Fibroblast of gingiva (primary cell): ENCODE measurements at regions not wholly inside any gene's neighbourhood (a gene's known extent, or its start where the extent isn't known, plus 50 kb on each side); places are given as distances from the start of the nearest gene placed in this dataset.

ENCODE experiments used
- DNase-seq: peaks from one replicate; pipeline ENCODE4 v3.0.0-alpha.2; 2011; ENCODE audit warnings: low read depth

DNA sequence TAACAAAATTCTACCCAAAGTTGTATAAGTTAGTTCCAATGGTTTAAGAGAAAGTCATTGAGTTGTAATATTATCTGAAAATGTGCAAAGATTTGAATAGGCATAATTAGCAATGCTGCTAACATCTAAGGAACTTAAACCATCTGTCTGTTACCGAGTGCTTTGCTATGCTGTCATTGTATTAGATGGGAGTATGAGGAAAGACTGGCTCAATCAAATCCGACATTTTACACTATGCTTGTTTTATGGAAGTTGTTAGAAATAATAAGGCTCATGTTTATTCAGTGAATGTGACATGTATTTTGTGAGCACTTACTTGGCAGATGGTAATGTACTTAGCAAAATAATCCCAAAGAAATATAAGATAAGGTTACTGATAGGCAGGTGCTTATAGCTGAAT lies 1715.1 kb downstream of the PCDH7 start:
- DNase-seq = no peak

DNA sequence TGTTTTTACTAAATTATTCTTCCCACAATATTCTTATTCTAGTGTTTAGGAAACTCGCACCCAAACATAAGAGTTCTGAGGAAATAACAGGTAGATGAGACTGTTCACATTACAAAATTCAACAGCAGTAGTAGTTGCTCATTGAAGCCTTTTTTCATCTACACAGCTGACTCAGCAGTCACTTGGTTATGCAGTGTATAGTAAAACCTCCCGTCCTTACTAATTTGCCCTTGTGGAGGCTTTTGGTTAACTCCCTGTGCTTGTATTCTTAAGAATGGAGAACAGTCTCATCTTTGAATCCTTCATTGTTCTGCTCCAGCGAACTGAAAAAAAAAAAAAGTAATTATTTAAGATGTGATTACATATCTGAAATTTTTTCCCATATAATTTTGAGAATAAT lies 1716.6 kb downstream of the PCDH7 start:
- no peak for DNase-seq

DNA sequence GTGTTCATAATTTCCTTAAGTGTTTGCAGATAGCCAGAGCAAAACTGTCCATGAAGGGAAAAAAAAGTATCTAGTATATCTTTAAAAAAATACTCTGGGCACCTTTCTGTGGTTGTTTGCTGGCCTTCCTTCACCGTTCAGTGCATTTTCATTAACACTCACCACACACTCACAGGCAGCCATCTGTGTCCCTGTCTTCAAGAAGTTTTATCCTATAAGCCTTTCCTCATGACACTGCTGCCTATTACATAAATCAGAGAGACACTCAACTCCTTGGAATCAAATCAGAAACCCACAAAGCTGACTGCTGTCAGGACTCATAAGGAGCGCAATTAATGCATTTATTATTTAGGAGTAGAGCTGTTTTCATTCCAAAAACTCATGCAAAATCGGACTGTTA lies 1720.2 kb downstream of the PCDH7 start:
- no peak for DNase-seq

DNA sequence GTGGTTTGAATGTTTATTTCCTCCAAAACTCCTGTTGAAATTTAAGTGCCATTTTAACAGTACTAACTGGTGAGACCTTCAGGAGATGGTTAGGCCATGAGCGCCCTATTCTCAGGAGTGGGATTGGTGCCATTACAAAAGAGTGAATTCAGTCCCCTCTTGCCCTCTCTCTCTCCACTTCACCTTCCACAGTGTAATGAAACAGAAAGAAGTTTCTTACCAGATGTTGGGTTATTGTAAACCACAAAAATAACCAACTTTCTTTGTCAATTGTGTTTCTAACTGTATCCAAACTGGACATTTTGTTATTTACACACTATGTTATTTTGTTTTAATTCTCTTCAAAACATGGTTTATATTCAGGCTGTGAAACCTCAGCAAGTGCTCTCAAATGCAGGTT lies 1734.3 kb downstream of the PCDH7 start:
- no peak for DNase-seq

DNA sequence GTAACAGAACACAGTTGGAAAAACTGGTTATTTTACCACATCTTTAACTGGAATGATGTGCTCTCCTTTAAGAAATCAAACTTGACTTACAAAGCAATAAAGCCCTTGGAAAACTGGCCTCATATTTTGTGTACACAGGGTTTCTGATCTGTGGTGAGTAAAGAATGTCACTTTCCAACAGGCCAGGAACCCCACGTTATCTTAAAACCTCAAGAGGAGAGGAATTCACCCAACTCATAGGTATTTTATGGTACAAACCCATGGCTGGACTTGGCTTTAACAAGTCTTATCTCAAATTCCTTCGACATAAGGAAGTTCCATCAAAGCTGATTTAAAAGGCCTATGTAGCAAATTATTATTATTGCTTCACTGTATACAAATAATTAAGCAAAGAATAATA lies 1735.1 kb downstream of the PCDH7 start:
- DNase-seq = no peak

DNA sequence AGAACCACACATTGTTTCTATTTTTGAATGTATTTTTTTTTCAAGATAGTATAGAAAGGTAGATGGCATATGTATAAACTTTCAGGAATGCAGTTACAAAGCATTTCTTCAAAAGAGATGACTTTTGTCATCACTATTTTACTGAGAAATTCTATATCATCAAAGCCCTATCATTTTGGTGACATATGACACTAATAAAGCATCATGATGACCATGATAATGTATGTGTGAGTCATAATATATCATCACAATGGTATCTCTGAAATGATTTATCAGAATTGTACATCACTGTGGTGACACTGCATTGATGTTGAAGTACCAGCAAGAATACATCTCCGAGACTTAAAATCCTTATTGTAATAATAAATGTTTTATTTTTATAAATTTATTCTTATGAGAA lies 1740.8 kb downstream of the PCDH7 start:
- DNase-seq = no peak

DNA sequence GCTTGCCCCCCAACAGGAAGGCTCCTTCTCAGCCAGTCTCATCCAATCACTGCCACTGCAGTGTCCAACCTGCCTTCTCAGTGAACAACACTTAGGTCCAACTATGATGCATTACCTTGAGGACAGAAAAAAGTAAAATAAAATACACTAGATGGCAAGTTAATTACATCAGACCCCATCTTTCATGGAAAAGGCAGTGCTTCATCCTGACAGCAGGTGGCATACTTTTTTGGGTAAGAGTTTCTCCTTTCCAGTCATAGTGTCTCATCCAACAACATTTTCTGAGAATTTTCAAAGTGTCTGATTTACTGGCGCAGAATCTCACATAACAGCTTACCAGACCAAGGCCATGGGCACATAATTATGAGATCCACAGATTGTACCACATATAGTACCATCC lies 1742.8 kb downstream of the PCDH7 start:
- peak; percentile 3 for DNase-seq

DNA sequence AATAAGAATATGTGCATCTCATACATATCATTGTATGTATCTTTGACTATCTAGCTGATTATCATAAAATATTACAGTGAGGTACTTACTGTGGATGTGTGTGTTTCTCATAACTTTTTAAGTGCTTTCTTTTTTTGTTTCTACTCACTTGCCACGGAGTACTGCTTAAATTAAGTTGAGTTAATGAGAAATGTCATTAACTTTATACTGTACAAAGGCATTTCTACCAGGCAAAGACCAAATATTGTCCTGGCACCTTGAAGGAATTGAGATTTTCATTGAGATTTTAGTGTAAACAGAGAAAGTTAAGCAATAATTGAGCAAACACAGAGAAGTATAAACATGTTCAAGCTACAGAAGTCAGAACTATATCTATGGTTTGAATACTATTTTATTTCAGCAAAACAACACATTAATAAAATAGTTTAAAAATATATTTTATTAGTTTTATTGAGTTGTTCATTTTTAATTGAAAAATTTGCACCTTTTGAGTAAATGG lies 1750.0 kb downstream of the PCDH7 start:
- DNase-seq = no peak

DNA sequence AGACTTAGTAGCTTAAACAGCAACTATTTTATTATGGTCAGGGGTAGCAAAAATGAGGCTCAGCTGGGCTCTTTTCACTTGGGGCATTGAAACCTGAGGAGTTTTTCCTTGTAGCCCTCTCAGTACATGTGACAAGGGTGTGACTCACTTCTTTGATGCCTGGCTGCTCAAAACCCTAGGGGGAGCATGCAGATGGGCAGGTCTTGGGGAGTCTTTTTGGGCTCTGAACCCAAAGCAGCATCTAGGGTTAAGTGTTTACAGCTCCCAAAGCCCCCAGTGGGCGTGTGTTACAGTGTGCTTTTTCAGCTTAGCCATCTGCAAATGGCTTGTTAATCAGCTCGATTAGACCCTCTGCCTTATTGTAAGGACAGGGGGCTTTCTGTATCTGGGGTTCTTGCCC lies 1752.7 kb downstream of the PCDH7 start:
- DNase-seq = no peak

DNA sequence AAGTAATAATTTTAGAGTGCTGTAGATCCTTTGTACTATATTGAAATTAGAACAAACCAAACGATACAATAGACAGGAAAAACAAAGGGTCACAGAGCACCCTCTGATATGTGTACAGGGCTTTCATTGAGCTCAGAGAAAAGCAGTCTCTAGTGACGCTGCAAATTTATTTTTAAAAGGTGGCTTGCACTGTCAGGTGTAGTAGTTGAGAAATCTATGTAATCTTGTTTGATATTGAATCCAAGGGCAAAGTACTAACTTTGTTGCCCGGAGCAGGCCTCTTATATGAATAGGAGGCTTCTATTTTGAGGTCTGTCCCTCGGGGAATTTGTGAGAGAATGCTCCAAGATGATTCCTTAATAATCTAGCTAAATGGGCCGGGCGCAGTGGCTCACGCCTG lies 1755.5 kb downstream of the PCDH7 start:
- DNase-seq = no peak

DNA sequence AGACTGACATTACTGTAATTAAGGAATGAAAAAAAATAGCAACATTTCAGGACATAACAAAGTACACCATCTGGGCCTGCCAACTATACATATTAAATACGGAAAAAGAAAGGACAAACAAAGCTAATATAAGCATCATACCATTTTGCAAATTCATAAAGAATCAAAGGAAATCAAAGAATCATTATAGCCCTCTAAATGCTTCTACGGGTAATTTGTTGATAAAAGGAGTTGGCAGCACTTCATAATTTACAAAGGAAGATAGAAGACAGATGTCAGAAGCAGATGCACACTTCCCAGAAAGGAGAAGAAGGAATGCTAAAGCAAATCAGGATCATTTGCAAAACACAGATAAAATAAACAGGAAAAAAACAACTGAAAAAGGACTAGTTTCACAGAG lies 1757.3 kb downstream of the PCDH7 start:
- peak; percentile 26 for DNase-seq

DNA sequence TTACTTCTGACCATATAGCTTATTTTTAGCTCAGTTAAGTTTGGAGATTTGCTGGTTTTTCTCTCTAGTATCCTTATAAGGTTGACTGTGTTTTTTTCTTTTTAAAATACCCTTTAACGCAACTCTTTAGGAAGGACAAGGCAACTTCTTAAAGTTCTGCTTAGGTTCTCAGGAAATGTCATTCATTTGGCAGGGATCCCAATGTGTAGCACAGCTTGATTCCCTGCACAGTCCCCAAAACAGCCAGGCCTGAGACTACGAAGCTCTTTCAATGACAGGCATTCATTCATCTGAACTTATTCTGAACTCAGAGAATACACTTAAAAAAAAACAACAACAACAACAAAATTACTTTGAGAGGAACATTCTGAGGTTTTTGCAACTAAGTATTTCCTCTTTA lies 1765.8 kb downstream of the PCDH7 start:
- no peak for DNase-seq

DNA sequence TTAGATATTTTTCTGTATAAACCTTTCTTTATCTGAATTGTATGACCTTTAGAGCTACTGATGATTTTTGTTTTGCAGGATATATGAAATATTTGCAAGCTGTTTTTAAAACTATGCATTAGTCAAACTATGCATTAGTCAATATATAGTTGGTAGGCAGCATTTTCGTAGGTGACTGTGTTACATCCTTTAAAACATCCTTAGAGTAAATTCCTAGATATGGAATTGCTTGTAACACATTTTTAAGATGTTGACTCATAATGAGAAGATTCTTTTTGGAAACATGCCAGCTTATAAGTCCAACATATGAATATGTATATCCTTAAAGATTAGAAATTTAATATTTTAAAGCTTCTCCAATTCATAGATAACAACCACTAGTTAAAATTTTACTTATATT lies 1768.5 kb downstream of the PCDH7 start:
- no peak for DNase-seq

DNA sequence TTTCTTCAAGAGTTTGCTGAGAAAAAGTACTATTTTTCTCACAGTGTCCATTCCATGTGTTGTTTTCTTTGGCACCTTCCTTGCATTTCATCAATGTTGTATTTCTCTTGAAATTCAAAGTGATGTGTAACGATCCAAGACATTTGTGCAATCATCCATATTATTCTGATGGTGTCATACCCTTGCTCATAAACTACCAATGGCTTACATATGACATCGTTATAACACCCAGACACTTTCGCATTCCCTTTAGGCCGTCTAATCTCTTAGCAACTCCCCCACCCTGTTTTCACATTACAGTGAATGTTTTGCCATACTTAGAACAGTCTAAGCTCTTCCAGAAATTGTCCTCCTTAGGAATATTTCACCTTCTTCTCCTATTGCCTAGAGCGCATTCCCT lies 1779.0 kb downstream of the PCDH7 start:
- peak; percentile 89 for DNase-seq

DNA sequence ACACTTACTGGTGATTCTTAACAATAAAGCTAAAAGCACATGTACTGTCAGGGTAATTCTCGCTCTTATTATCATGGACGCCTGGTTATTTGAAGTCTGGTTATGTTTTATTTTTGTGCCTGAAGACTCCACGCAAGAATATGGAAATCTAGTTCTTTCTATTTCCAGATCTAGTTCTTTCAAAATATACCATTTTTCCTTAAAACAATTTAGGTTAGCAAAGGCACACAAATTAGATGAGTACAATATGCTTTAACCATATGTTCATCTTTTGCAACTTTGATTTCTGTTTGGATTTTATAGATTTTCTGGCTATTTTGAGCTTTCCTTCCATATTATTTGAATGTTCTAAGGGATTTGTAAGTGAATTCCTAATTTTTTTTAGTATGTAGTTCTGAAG lies 1783.1 kb downstream of the PCDH7 start:
- DNase-seq = no peak

DNA sequence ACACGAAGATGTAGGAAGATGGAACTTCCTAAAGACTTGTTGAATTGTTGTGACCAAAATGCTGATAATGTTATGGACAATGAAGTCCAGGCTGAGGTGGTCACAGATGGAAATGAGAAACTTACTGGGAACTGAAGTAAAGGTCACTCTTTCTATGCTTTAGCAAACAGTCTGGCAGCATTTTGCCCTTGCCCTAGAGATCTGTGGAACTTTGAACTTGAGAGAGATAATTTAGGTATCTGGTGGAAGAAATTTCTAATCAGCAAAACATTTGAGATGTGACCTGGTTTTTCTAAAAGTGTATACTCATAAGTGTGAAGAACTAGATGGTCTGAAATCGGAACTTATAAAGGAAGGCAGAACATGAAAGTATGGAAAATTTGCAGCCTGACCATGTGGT lies 1785.9 kb downstream of the PCDH7 start:
- no peak for DNase-seq

DNA sequence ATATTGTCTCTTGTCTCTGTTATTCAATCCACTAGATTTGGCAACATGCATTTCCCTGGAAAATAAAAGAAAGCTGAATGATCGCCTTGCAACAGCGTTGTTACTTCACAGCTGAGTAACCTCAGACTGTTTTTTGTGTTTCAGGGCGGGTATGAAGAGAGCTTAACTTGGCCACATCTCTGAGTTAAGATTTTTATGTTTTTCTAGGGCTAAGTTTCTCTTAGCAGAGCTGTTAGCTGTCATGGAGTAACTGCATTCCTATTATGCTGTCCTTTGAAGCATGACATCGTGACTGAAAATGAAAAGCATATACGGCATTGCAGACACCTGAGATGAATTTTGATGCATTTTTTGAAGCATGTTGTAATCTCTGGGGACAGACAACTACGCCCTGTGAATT lies 1798.9 kb downstream of the PCDH7 start:
- DNase-seq = peak; percentile 60

DNA sequence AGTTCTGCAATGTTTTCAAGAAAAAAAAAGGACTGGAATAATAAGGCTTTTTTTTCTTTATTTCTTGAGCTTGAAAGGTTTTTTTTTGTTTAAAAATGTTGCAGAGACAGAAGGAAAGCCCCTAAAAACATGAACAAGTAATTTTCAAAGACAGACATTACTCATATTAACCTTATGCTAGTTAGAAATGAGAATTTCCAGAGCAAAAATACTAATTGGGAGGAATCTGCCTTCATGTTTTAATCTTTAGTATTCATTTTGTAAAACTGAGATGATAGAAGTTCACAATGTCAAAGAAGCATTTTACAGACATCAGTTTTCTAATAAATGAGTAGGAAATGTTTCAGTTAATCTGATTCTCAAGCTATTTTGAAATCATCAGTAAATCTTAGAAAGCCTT lies 1805.3 kb downstream of the PCDH7 start:
- DNase-seq = no peak

DNA sequence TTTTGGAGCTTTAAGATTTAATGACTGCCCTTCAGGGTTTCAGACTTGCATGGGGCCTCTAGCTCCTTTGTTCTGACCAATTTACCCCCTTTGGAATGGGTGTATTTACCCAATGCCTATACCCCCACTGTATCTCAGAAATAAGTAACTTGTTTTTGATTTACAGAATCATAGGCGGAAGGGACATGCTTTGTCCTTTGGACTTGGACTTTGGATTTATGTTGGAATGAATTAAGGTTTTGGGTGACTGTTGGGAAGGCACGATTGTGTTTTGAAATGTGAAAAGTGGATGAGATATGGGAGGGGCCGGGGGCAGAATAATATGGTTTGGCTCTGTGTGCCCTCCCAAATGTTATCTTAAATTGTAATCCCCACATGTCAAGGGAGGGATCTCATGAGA lies 1824.7 kb downstream of the PCDH7 start:
- no peak for DNase-seq

DNA sequence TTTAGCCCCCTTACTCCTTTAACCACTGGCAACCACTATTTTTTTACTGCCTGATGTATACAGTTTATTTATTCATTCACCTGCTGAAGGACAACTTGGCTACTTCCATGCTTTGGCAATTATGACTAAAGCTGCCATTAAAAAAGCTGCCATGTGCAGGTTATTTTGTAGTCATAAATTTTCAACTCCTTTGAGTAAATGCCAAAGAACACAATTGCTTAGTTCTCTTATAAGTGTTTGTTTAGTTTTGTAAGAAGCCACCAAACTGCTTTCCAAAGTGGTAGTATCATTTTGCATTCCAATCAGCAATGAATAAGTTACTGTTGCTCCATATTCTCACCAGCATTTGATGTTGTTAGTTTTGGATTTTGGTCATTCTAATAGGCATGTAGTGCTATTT lies 1831.8 kb downstream of the PCDH7 start:
- peak; percentile 1 for DNase-seq

DNA sequence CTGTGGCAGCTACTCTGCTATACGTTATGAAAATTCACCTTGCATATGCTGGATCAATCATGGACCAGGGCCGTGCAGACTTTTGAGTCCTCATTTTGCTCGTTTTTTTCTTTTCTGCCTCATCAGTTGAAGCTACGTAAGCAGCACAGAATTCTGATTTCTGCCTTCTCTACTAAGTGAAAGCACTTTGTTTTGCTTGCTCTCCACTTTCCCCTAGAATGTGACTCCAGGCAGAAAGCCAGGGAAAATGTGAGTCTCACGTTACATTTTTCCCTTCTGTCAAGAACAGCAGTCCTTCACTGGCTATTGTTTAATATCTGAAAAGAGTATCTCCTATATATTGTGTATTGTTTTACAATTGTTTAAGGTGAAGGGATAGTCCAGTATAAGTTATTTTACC lies 1840.1 kb downstream of the PCDH7 start:
- peak; percentile 73 for DNase-seq

DNA sequence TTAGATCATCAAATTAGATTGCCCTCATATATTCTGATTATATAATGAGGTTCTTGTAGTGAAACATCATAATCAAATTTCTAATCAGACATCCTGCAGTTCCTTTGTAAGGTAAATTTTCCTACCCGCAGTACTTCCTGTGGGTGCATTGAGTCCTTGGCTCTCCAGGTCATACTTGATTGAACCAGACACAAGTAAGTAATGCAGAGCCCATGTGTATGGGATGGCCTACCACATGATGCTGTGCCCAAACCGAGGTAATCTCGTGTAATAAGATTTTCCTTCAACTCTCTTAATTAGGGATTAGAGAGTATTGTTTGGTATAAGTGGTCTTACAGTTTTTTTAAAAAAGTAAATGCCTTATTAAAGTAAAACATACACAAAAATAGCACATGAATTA lies 1841.8 kb downstream of the PCDH7 start:
- DNase-seq = no peak

DNA sequence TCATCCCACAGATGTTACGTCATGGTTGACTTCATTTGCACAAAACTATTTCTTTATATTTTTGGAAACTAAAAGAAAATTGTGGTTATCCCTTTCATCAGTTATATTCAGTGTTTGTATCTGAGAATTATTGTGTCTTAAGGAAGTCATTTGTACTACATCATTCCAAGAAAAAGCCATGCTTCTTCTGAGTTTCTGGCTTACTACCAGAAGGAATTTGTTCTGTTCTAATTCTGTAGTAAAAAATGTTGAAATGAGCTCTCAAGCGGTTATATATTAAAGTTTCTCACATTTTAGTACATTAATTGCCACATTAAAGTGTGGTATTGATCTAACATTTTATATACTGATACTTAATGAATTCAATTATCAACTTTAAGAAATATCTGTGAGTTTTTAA lies 1844.5 kb downstream of the PCDH7 start:
- no peak for DNase-seq

DNA sequence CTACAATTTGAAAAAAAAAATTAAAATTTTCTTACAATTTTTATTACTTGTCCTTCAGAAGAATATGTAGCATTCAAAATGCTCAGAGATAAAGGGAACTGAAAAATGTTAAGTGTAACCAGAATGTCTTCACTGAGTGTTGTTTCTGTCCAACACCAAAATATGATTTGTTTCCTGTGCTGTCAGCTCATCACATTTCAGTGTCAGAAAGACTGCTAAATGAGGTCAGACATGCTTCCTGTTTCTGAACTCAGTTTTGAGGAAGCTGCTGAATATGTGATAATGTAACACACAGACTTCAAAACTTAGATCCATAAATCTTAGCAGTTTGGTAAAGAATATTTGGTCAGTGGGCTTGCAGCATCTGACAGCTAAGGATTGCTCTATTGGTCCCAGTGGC lies 1849.7 kb downstream of the PCDH7 start:
- no peak for DNase-seq

DNA sequence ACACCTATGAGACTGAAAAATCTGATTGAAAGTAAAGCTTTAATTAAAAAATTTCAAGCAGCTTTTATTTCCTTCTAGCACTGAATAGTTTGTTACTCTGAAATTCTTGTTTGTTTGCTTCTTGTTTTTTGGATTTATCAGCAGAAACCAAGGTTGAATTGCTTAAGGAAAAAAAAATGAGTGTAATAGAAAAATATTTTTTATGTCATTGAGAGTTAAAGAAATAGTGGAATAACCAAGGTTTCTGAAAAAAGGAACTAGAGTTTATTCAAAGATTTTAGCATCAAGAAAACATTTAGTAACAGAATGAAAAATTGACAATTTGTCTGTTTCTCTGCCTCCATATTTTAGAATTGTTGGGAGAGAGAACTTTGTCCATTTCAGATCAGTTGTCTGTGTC lies 1852.2 kb downstream of the PCDH7 start:
- DNase-seq = no peak
